Esophagus mucosa (tissue), 1 donor: ENCODE measurements at regions not wholly inside any gene's neighbourhood (a gene's known extent, or its start where the extent isn't known, plus 50 kb on each side); places are given as distances from the start of the nearest gene placed in this dataset.
"Not testable (repeated sequence)": the region's sequence is repeated elsewhere in the genome, so short reads cannot be mapped to it uniquely, and the experiment has no call there.

Experiments used
- ATAC-seq: fragments of 200-7000 bp; cut with Tn5 transposase; one replicate; pipeline ENCODE4 v1.9.1; 2020
- donor health status: DM: yes; HTN: yes; CAD: no.

- no peak for ATAC-seq
Measured at GRCh38 chr13:101003566-101003965, 329.0 kb upstream of the TMTC4 start.

- ATAC-seq, result no peak
Measured at GRCh38 chr13:100989392-100989791, 314.8 kb upstream of the TMTC4 start.

GRCh38 chr13:100988921-100989320 is 314.3 kb upstream of the TMTC4 start:
- no peak for ATAC-seq

- no peak for ATAC-seq
Measured at GRCh38 chr13:100987948-100988347, 313.4 kb upstream of the TMTC4 start.

GRCh38 chr13:100986571-100986970 is 312.0 kb upstream of the TMTC4 start:
- ATAC-seq, result no peak

GRCh38 chr13:100984085-100984705 is 309.6 kb upstream of the TMTC4 start:
- ATAC-seq, result no peak

GRCh38 chr13:100983111-100983510 is 308.5 kb upstream of the TMTC4 start:
- no peak for ATAC-seq

- no peak for ATAC-seq
Measured at GRCh38 chr13:100980171-100980570, 305.6 kb upstream of the TMTC4 start.

GRCh38 chr13:100977841-100978240 is 303.2 kb upstream of the TMTC4 start:
- ATAC-seq, result no peak

- ATAC-seq, result no peak
Measured at GRCh38 chr13:100976993-100977392, 302.4 kb upstream of the TMTC4 start.

- ATAC-seq, result not testable (repeated sequence)
Measured at GRCh38 chr13:100975666-100976065, 301.1 kb upstream of the TMTC4 start.

- ATAC-seq, result no peak
Measured at GRCh38 chr13:100962585-100962984, 288.0 kb upstream of the TMTC4 start.

GRCh38 chr13:100961186-100961585 is 286.6 kb upstream of the TMTC4 start:
- no peak for ATAC-seq

GRCh38 chr13:100958831-100959230 is 284.2 kb upstream of the TMTC4 start:
- no peak for ATAC-seq

GRCh38 chr13:100957741-100958140 is 283.1 kb upstream of the TMTC4 start:
- ATAC-seq, result no peak

GRCh38 chr13:100954430-100955305 is 280.1 kb upstream of the TMTC4 start:
- ATAC-seq, result no peak

- no peak for ATAC-seq
Measured at GRCh38 chr13:100951016-100951415, 276.4 kb upstream of the TMTC4 start.

- not testable (repeated sequence) for ATAC-seq
Measured at GRCh38 chr13:100948937-100949336, 274.3 kb upstream of the TMTC4 start.

- no peak for ATAC-seq
Measured at GRCh38 chr13:100946588-100946987, 272.0 kb upstream of the TMTC4 start.

- ATAC-seq, result no peak
Measured at GRCh38 chr13:100944791-100945345, 270.3 kb upstream of the TMTC4 start.

GRCh38 chr13:100942742-100943141 is 268.1 kb upstream of the TMTC4 start:
- no peak for ATAC-seq

- no peak for ATAC-seq
Measured at GRCh38 chr13:100941377-100942368, 267.1 kb upstream of the TMTC4 start.

GRCh38 chr13:100940658-100941057 is 266.1 kb upstream of the TMTC4 start:
- ATAC-seq, result no peak
